ENCODE measurements at regions not wholly inside any gene's neighbourhood (a gene's known extent, or its start where the extent isn't known, plus 50 kb on each side); places are given as distances from the start of the nearest gene placed in this dataset.
"Not testable (repeated sequence)": the region's sequence is repeated elsewhere in the genome, so short reads cannot be mapped to it uniquely, and the experiment has no call there.

DNA sequence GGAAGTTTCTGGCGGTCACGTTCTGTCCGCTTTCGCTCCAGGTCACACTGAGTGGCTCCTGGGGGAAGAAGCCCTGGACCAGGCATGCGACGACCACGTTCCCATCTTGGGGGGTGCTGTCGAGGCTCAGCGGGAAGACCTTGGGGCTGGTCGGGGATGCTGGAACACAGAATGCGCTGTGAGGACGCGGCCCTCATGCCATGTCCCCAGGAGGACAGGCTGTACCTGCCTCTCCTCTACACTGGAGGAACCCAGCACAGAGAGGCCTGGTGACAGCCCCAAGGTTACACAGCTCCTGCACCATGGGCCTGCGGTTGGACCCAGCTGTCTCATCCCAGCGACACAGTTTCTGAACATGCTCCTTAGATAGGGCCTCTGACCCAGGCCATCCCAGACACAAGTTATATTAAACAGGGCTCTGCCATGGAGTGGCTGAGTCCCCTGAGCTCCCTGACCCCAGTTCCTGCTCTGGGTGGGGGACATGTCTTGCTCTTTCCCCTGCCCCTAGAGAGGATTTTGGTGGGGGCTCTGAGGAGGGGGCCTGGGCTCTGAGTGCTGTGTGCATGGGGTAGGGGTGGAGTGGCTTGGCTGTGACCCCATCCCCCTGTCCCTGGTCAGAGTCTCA, 62.0 kb downstream of the TMEM121 start:
- WGBS, 2 donors = 82 to 86% methylated on average over 9 to 15 of the region's 15 CpGs
- TF ChIP-seq POLR2A (IDR thresholded peaks at IDR 0.05) = no peak
- TF ChIP-seq, protein P1, sequence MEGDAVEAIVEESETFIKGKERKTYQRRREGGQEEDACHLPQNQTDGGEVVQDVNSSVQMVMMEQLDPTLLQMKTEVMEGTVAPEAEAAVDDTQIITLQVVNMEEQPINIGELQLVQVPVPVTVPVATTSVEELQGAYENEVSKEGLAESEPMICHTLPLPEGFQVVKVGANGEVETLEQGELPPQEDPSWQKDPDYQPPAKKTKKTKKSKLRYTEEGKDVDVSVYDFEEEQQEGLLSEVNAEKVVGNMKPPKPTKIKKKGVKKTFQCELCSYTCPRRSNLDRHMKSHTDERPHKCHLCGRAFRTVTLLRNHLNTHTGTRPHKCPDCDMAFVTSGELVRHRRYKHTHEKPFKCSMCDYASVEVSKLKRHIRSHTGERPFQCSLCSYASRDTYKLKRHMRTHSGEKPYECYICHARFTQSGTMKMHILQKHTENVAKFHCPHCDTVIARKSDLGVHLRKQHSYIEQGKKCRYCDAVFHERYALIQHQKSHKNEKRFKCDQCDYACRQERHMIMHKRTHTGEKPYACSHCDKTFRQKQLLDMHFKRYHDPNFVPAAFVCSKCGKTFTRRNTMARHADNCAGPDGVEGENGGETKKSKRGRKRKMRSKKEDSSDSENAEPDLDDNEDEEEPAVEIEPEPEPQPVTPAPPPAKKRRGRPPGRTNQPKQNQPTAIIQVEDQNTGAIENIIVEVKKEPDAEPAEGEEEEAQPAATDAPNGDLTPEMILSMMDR (IDR thresholded peaks at IDR 0.05) = no peak
- Histone ChIP-seq H3K4me3 (no peak overlapping the region), H3K36me3 (replicated peaks in 1 of 2; ENCODE audit: insufficient read depth in 1 of 2, low read depth in 2 of 2) (no peaks in the 10 kb centered on the region), H3K9me3 (no peaks in the 10 kb centered on the region), H3K27me3 (no peaks in the 10 kb centered on the region), H3K27ac (no peak overlapping the region), H3K4me1 (no peaks in the 10 kb centered on the region)
- ATAC-seq (no peak), DNase-seq (no peak)
- intact Hi-C loops (cut with DNase I) = loop anchor here (2.0 kb wide), 1 partner anchor 118 kb away; no protein-coding TSS in a partner anchor

DNA sequence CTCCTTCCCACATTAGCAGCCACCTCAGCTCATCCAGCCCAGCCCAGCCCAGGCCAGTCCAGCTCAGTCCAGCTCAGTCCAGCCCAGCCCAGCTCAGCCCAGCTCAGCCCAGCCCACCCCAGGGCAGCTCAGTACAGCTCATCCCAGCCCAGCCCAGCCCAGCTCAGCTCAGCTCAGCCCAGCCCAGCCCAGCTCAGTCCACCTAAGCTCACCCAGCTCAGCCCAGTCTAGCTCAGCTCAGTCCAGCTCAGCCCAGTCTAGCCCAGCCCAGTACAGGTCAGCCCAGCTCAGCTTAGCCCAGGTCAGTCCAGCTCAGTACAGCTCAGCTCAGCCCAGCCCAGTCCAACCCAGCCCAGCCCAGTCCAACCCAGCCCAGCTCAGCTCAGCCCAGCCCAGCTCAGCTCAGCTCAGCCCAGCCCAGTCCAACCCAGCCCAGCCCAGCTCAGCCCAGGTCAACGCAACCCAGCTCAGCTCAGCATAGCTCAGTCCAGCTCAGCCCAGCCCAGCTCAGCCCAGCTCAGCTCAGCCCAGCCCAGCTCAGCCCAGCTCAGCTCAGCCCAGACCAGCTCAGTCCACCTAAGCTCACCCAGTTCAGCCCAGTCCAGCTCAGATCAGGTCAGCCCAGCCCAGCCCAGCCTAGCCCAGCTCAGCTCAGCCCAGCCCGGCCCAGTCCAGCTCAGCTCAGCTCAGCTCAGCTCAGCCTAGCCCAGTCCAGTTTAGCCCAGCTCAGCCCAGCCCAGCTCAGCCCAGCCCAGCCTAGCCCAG, 63.0 kb downstream of the TMEM121 start:
- Histone ChIP-seq H3K9me3 (no peaks in the 10 kb centered on the region), H3K27me3 (no peaks in the 10 kb centered on the region), H3K4me1 (no peaks in the 10 kb centered on the region), H3K4me3 (no peak overlapping the region), H3K36me3 (replicated peaks in 1 of 2; ENCODE audit: insufficient read depth in 1 of 2, low read depth in 2 of 2) (no peaks in the 10 kb centered on the region), H3K27ac (no peak overlapping the region)
- intact Hi-C loops (cut with DNase I) = loop anchor here (2.0 kb wide), 1 partner anchor 117 kb away; no protein-coding TSS in a partner anchor
- 81 to 100% methylated on average over 1 to 2 of the region's 2 CpGs for WGBS, 2 donors
- ATAC-seq (no peak), DNase-seq (no peak)
- TF ChIP-seq, protein P1 (IDR thresholded peaks at IDR 0.05) = no peak
- TF ChIP-seq POLR2A (IDR thresholded peaks at IDR 0.05) = no peak

DNA sequence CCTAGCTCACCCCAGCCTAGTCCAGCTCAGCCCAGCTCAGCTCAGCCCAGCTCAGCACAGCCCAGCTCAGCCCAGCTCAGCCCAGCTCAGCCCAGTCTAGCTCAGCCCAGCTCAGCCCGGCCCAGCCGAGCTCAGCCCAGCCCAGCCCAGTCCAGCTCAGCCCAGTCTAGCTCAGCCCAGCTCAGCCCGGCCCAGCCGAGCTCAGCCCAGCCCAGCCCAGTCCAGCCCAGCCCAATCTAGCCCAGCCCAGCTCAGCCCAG, 63.5 kb downstream of the TMEM121 start:
- H3K4me1 ChIP-seq; H3K4me3 ChIP-seq; H3K36me3 ChIP-seq (replicated peaks in 1 of 2; ENCODE audit: insufficient read depth in 1 of 2, low read depth in 2 of 2); H3K9me3 ChIP-seq; DNase-seq; H3K27ac ChIP-seq; ATAC-seq; H3K27me3 ChIP-seq: not testable (repeated sequence)
- intact Hi-C loops (cut with DNase I) = loop anchor here (2.0 kb wide), 1 partner anchor 117 kb away; no protein-coding TSS in a partner anchor
- WGBS, 2 donors = 62 to 63% methylated on average over 4 of the region's 4 CpGs

DNA sequence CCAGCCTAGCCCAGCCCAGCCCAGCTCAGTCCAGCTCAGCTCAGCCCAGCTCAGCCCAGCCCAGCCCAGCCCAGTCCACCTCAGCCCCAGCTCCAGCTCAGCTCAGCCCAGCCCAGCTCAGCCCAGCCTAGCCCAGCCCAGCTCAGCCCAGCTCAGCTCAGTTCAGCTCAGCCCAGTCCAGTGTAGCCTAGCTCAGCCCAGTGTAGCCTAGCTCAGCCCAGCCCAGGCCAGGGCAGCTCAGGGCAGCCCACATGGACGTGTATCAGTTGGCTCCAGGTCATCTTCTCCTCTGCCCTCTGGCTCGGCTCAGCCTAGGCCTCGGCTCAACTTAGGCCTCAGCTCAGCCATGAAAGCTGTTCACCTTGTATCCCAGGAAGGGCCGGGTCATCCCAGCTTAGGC, 64.7 kb downstream of the TMEM121 start:
- H3K27ac ChIP-seq = no peak overlapping the region
- no peaks in the 10 kb centered on the region for H3K9me3 ChIP-seq
- TF ChIP-seq, protein P1 (IDR thresholded peaks at IDR 0.05) = no peak
- no peak for TF ChIP-seq POLR2A (IDR thresholded peaks at IDR 0.05)
- no peak for ATAC-seq
- no peaks in the 10 kb centered on the region for H3K27me3 ChIP-seq
- no peak overlapping the region for H3K4me3 ChIP-seq
- 81 to 96% methylated on average over 3 to 4 of the region's 4 CpGs for WGBS, 2 donors
- DNase-seq = no peak
- no peaks in the 10 kb centered on the region for H3K36me3 ChIP-seq (replicated peaks in 1 of 2; ENCODE audit: insufficient read depth in 1 of 2, low read depth in 2 of 2)
- intact Hi-C loops (cut with DNase I) = no loop called here
- H3K4me1 ChIP-seq = no peaks in the 10 kb centered on the region

DNA sequence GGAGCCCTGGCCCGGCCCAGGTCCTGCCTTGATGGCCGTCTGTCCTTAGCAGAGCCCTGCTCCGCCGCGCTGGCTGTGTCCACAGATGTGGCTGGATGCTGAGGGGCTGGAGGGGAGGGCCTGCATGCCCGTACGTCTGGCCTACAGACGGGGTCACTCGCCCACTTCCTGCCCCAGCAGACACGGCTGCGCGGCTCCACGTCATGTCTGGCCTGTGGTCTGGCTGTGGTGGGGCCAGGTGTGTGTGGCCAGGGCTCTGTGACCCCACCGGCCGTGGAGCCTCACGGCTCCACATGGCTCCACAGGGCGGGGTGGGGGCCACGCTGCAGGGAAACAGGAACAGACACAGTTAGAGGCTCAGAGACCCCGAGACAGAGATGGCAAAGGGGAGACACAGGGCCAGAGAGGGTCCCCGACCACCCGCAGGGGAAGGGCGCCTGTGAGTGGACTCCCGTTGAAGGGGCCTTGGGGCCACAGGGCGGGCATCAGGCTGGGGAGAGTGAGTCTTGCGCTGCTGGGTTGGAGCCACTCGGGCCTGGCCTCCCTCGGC, 65.5 kb downstream of the TMEM121 start:
- 74 to 86% methylated on average over 7 to 14 of the region's 27 CpGs for WGBS, 2 donors
- H3K27me3 ChIP-seq; H3K27ac ChIP-seq; H3K4me3 ChIP-seq; H3K4me1 ChIP-seq; intact Hi-C loops (cut with DNase I); H3K9me3 ChIP-seq; ATAC-seq; H3K36me3 ChIP-seq (replicated peaks in 1 of 2; ENCODE audit: insufficient read depth in 1 of 2, low read depth in 2 of 2); DNase-seq: not testable (repeated sequence)

DNA sequence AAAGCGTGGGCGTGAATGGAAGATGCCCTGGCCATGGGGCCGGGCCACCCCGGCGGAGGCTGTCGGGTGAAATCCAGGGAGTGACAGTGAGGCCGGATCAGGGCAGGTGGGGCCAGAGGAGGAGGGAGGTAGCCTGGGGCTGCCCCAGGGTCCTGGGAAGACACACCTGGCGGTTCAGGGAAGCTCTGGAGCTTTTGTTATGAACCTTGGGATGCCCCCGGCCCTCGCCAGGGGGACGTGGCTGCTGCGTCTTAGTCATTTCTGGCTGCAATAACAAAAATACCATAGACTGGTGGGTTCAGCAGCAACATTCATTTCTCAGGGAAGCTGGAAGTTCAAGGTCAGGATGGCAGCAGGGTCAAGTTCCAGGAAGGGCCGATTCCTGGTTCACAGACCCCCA, 66.3 kb downstream of the TMEM121 start:
- H3K4me3 ChIP-seq; H3K9me3 ChIP-seq; H3K4me1 ChIP-seq; H3K36me3 ChIP-seq (replicated peaks in 1 of 2; ENCODE audit: insufficient read depth in 1 of 2, low read depth in 2 of 2); H3K27ac ChIP-seq; ATAC-seq; DNase-seq; intact Hi-C loops (cut with DNase I); H3K27me3 ChIP-seq: not testable (repeated sequence)
- 72 to 79% methylated on average over 4 to 6 of the region's 13 CpGs for WGBS, 2 donors

DNA sequence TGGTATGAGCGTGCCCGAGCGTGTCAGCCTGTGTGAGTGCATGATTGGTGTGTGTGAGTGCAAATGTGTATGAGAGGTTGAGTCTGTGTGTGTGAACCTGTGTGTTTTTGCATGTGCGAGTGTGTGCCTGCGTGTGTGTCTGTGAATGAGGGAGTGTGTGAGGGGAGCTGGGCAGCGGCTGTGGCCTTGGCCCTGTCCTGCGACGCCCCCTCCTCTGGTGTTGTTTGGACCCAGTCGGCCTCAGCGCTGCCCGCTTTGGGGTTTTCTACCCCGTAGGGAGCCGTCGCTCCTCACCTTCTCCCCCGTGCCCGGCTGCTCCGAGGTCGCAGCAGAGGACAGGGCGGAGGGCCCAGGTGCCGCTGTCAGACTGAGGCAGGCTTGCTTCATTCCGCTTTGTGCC, 69.0 kb downstream of the TMEM121 start:
- DNase-seq; H3K36me3 ChIP-seq (replicated peaks in 1 of 2; ENCODE audit: insufficient read depth in 1 of 2, low read depth in 2 of 2); H3K27ac ChIP-seq; H3K4me1 ChIP-seq; H3K27me3 ChIP-seq; H3K4me3 ChIP-seq; ATAC-seq; intact Hi-C loops (cut with DNase I); H3K9me3 ChIP-seq: not testable (repeated sequence)
- WGBS, 2 donors = 70% methylated on average over 13 of the region's 21 CpGs; no CpG with 5 or more reads in 1 of the 2 donors

DNA sequence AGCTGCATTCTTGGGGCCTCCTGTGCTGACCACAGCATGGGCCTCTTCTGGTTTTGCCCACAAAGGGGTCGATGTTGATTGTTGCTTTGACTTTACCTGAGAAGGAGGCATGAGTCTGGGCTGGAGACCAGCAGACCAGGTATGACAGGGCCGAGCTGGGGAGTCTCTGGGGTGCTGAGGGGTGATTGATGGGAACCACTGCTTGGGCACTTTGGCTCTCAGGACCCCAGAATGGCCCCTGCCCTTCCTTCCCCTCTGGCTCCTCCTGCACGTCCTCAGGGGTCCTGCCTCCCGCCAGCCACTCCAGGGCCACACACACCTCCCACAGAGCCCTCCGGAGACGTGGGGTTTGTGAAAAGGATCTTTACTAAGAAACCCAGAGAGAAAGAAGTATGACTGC, 70.0 kb downstream of the TMEM121 start:
- intact Hi-C loops (cut with DNase I); DNase-seq: not testable (repeated sequence)

More for the DNA sequence above, 70.0 kb downstream of the TMEM121 start:
- H3K27ac ChIP-seq; H3K27me3 ChIP-seq; H3K36me3 ChIP-seq (replicated peaks in 1 of 2; ENCODE audit: insufficient read depth in 1 of 2, low read depth in 2 of 2); H3K4me1 ChIP-seq; H3K4me3 ChIP-seq; H3K9me3 ChIP-seq; ATAC-seq: not testable (repeated sequence)
- WGBS, 2 donors = 38 to 48% methylated on average over 4 to 6 of the region's 6 CpGs

All from body of pancreas (tissue), 4 donors.